ENCODE measurements at regions not wholly inside any gene's neighbourhood (a gene's known extent, or its start where the extent isn't known, plus 50 kb on each side); places are given as distances from the start of the nearest gene placed in this dataset.

GRCh38 chr12:23002381-23002780 is 377.4 kb downstream of the ETNK1 start:
- no peak for TF ChIP-seq POLR2A (IDR thresholded peaks at IDR 0.05; ENCODE audit: low read depth, low read length)
- DNase-seq (ENCODE audit: insufficient read length, low spot score) (no peak), FAIRE-seq (no peak)

- no peak for TF ChIP-seq POLR2A (IDR thresholded peaks at IDR 0.05; ENCODE audit: low read depth, low read length)
- FAIRE-seq = no peak
- no peak for DNase-seq (ENCODE audit: insufficient read length, low spot score)
Measured at GRCh38 chr12:23004473-23005020, 379.6 kb downstream of the ETNK1 start.

GRCh38 chr12:23005387-23005786 is 380.4 kb downstream of the ETNK1 start:
- DNase-seq (ENCODE audit: insufficient read length, low spot score) (no peak), FAIRE-seq (no peak)
- TF ChIP-seq POLR2A (IDR thresholded peaks at IDR 0.05; ENCODE audit: low read depth, low read length) = no peak

GRCh38 chr12:23006413-23006812 is 381.4 kb downstream of the ETNK1 start:
- FAIRE-seq = no peak
- TF ChIP-seq POLR2A (IDR thresholded peaks at IDR 0.05; ENCODE audit: low read depth, low read length) = no peak

GRCh38 chr12:23008623-23009022 is 383.7 kb downstream of the ETNK1 start:
- no peak for DNase-seq (ENCODE audit: insufficient read length, low spot score)
- no peak for TF ChIP-seq POLR2A (IDR thresholded peaks at IDR 0.05; ENCODE audit: low read depth, low read length)
- no peak for FAIRE-seq

More at GRCh38 chr12:23006413-23006812, 381.4 kb downstream of the ETNK1 start:
- no peak for DNase-seq (ENCODE audit: insufficient read length, low spot score)

GRCh38 chr12:23014749-23015148 is 389.8 kb downstream of the ETNK1 start:
- FAIRE-seq = no peak

GRCh38 chr12:23025372-23026016 is 400.5 kb downstream of the ETNK1 start:
- FAIRE-seq = no peak
- TF ChIP-seq POLR2A (IDR thresholded peaks at IDR 0.05; ENCODE audit: low read depth, low read length) = no peak
- no peak for DNase-seq (ENCODE audit: insufficient read length, low spot score)

More at GRCh38 chr12:23014749-23015148, 389.8 kb downstream of the ETNK1 start:
- TF ChIP-seq POLR2A (IDR thresholded peaks at IDR 0.05; ENCODE audit: low read depth, low read length) = no peak
- DNase-seq (ENCODE audit: insufficient read length, low spot score) = no peak

GRCh38 chr12:23028158-23028802 is 403.3 kb downstream of the ETNK1 start:
- TF ChIP-seq POLR2A (IDR thresholded peaks at IDR 0.05; ENCODE audit: low read depth, low read length) = no peak
- FAIRE-seq (no peak), DNase-seq (ENCODE audit: insufficient read length, low spot score) (no peak)

- no peak for TF ChIP-seq POLR2A (IDR thresholded peaks at IDR 0.05; ENCODE audit: low read depth, low read length)
- DNase-seq (ENCODE audit: insufficient read length, low spot score) (no peak), FAIRE-seq (no peak)
Measured at GRCh38 chr12:23029185-23029584, 404.2 kb downstream of the ETNK1 start.

- DNase-seq (ENCODE audit: insufficient read length, low spot score) = no peak
- TF ChIP-seq POLR2A (IDR thresholded peaks at IDR 0.05; ENCODE audit: low read depth, low read length) = no peak
- FAIRE-seq = no peak
Measured at GRCh38 chr12:23039834-23040233, 414.9 kb downstream of the ETNK1 start.

GRCh38 chr12:23041774-23042173 is 416.8 kb downstream of the ETNK1 start:
- DNase-seq (ENCODE audit: insufficient read length, low spot score) (no peak), FAIRE-seq (no peak)
- no peak for TF ChIP-seq POLR2A (IDR thresholded peaks at IDR 0.05; ENCODE audit: low read depth, low read length)

- no peak for DNase-seq (ENCODE audit: insufficient read length, low spot score)
- FAIRE-seq = no peak
- no peak for TF ChIP-seq POLR2A (IDR thresholded peaks at IDR 0.05; ENCODE audit: low read depth, low read length)
Measured at GRCh38 chr12:23043646-23044045, 418.7 kb downstream of the ETNK1 start.

- no peak for FAIRE-seq
- DNase-seq (ENCODE audit: insufficient read length, low spot score) = no peak
- TF ChIP-seq POLR2A (IDR thresholded peaks at IDR 0.05; ENCODE audit: low read depth, low read length) = no peak
Measured at GRCh38 chr12:23049180-23049579, 424.2 kb downstream of the ETNK1 start.

- no peak for DNase-seq (ENCODE audit: insufficient read length, low spot score)
- FAIRE-seq = no peak
- TF ChIP-seq POLR2A (IDR thresholded peaks at IDR 0.05; ENCODE audit: low read depth, low read length) = no peak
Measured at GRCh38 chr12:23055004-23055403, 430.0 kb downstream of the ETNK1 start.

- DNase-seq (ENCODE audit: insufficient read length, low spot score) (no peak), FAIRE-seq (no peak)
- TF ChIP-seq POLR2A (IDR thresholded peaks at IDR 0.05; ENCODE audit: low read depth, low read length) = no peak
Measured at GRCh38 chr12:23057571-23057970, 432.6 kb downstream of the ETNK1 start.
